ENCODE measurements at regions not wholly inside any gene's neighbourhood (a gene's known extent, or its start where the extent isn't known, plus 50 kb on each side); places are given as distances from the start of the nearest gene placed in this dataset.

DNA sequence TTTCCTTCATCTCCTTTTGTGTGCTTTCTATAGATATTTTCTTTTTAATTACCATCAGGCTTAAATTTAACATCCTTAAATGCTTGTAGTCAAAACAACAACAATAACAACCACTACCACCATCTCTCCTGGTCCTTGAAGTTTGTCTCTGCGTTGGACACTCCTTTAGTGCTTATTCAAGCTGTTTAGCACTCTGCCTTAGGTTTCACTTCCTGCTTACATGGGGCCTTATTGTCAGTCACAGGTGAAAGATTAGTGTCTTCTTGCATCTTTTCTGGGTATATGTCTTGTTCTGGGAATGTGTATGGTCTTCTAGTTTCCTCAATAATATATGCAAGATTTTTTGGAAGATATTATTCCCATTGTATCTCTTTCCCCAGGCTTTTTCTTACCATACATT lies 240.1 kb upstream of the NXPH2 start:
- TF ChIP-seq POLR2AphosphoS5 (IDR thresholded peaks at IDR 0.05) (no peak), CTCF (IDR thresholded peaks at IDR 0.05) (no peak), EP300 (IDR thresholded peaks at IDR 0.05) (no peak)

All from gastroesophageal sphincter (tissue), 3 donors.